ENCODE measurements at regions not wholly inside any gene's neighbourhood (a gene's known extent, or its start where the extent isn't known, plus 50 kb on each side); places are given as distances from the start of the nearest gene placed in this dataset.
"Not testable (repeated sequence)": the region's sequence is repeated elsewhere in the genome, so short reads cannot be mapped to it uniquely, and the experiment has no call there.

DNA sequence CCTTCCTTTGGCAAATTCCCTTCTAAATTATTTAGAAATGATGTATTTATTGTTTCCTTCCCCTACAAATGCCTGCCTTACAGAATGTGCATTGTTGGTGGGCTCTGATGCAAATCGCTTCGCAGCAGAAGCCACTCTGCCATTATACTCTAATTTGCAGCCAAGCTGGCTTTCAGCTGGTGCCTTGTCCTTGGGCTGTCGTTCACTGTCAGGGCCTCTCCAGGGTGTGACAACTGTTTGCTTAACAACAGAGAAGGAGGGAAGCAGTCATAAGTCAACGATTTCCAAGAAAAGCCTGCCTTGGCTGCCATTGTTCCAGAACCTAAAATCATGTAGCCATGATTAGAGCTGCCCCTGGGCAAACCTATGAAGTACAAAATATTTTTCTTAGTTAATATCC, 260.1 kb upstream of the RGMB start:
- H3K36me3 Mint-ChIP-seq, result no peaks in the 10 kb centered on the region
- no peaks in the 10 kb centered on the region for H3K9me3 Mint-ChIP-seq
- H3K4me1 Mint-ChIP-seq, result no peaks in the 10 kb centered on the region
- no peak overlapping the region for H3K4me3 Mint-ChIP-seq
- peaks cover 1% of the 10 kb centered on the region for H3K27me3 Mint-ChIP-seq
- H3K27ac Mint-ChIP-seq, result no peak overlapping the region

DNA sequence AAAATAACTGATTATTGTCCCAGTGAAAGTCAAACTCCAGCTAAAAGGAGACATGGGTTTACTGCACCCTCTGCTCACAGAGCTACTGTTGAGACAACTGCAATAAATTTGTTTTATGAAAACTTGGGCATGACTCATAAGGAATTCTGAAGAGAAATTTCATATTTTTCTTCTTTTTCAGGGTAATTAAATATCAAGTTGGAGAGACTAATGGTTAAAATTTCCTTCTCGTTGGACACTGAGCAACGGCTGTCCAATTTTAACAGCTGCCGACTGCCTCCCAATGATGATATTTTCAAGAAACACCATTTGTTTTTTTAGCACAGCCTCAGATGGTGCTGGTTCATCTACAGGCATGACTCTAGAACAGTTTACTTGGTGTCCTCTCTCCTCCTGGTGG, 259.2 kb upstream of the RGMB start:
- Mint-ChIP-seq H3K4me3 (no peak overlapping the region), H3K4me1 (no peaks in the 10 kb centered on the region), H3K9me3 (no peaks in the 10 kb centered on the region), H3K27ac (no peak overlapping the region), H3K36me3 (no peaks in the 10 kb centered on the region), H3K27me3 (peaks cover 1% of the 10 kb centered on the region)

DNA sequence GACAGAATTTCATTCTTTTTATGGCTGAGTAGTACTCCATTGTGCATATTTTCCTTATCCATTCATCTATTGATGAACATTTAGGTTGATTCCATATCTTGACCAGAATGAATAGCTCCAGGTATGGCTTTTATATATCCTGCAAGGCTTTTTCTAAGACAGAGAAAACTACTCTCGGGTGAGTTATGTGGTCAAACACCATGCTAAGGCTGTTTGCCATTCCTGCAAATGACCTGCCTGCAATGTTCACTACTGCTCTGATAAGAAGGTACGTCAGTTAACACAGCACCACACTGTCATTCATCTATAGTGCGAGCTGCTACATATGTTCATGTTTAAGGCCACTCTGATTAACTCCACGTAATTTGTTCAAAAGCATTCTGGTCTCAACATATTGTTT, 256.8 kb upstream of the RGMB start:
- no peak overlapping the region for H3K4me3 Mint-ChIP-seq
- H3K36me3 Mint-ChIP-seq, result no peaks in the 10 kb centered on the region
- H3K9me3 Mint-ChIP-seq, result no peaks in the 10 kb centered on the region
- H3K27ac Mint-ChIP-seq, result no peak overlapping the region
- H3K4me1 Mint-ChIP-seq, result no peaks in the 10 kb centered on the region
- H3K27me3 Mint-ChIP-seq, result peaks cover 5% of the 10 kb centered on the region

DNA sequence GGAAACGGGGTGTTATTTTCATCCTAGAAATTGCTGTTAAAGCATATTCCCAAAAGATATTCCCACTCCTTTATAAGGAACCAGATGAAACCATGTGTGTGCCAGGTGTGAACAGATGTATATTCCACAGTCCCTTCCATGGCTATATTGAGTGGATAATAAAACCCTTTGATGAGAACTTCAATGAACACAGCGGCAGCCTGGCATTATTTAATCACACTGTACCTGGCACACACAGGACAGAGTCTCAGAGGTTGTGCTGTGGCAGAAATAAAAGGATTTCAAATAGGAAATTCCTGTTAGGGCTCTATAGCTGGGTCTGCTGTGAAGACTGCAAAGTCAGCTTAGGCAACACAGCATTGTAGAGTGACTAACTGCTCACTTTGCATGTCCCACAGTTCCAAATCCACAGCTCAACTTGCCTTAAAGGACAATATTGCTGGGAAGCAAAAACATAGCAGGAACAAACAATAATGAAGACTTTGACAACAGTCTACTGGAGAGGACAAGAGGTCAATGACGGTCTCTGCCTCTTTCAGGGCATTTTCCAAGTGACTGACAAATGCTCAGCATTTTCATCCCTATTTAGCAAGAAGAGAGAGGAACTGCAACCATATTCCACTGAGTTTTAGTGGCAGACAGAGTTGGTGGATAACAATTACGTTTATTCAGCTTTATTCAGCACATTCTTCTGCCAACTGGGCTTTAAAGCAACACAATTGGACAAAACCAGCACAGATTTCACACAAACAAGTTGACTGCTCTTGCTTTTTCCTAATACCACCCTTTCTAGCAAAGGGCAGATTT, 255.7 kb upstream of the RGMB start:
- Mint-ChIP-seq H3K9me3 (no peaks in the 10 kb centered on the region), H3K27ac (no peak overlapping the region), H3K27me3 (peaks cover 5% of the 10 kb centered on the region), H3K4me3 (no peak overlapping the region), H3K4me1 (no peaks in the 10 kb centered on the region), H3K36me3 (no peaks in the 10 kb centered on the region)

DNA sequence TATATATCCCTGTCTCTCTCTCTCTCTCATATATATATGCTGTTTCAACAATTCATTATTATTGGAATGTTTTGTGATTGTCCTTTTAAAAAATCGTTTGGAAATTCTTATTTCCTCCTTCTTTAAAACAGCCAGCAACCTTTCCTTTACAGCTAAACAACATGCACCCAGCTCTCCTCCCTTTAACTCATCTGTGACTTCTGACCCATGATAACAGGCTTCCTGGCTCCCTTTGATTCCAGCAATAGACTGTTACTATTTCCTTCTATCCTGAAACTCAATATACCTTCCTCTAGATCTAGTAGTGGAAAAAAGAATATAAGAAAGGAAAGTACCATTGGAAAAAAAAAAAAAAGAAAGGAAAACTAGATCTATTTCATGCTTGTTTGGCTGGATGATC, 254.7 kb upstream of the RGMB start:
- H3K27ac Mint-ChIP-seq, result no peak overlapping the region
- peaks cover 10% of the 10 kb centered on the region for H3K27me3 Mint-ChIP-seq
- H3K36me3 Mint-ChIP-seq, result no peaks in the 10 kb centered on the region
- no peaks in the 10 kb centered on the region for H3K9me3 Mint-ChIP-seq
- no peaks in the 10 kb centered on the region for H3K4me1 Mint-ChIP-seq
- no peak overlapping the region for H3K4me3 Mint-ChIP-seq

DNA sequence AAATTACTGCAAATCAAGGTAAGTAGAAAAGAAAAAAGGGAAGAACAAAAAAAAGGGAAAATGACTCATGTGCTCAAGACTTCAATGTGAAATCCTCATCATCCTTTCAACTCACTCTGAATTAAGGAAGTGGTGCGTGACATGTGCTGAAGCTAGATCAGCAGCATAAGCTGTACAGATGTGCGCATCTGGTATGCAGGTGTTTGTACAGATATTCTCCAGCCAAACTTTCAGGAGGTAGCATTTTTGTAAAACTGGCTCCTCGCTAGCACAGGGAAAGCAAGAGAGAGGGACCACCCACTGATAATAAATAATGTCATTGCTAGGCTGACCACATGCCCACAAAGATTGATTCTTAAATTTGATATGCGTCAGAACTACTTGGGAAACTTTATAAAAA, 253.9 kb upstream of the RGMB start:
- Mint-ChIP-seq H3K36me3 (no peaks in the 10 kb centered on the region), H3K4me3 (no peak overlapping the region), H3K9me3 (no peaks in the 10 kb centered on the region), H3K27ac (no peak overlapping the region), H3K4me1 (no peaks in the 10 kb centered on the region), H3K27me3 (peaks cover 8% of the 10 kb centered on the region)

DNA sequence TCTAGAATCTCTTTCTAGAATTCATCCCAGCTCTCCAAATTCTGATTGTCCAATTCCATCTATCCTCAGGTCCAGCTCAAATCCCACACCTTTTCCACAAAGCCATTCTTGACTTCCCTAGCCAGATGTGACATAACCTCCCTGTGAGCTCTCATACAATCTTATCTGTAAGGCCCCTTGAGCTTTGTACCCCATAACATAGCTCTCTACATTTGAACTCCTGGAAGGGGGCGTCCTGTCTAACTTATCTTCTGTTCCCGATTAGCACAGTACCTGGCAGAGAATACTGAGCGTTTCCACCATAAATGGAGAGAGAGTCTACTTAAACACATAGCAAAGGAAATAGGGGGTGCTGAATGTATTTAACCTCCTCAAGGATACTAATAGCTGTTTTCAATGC, 251.6 kb upstream of the RGMB start:
- Mint-ChIP-seq H3K4me3 (no peak overlapping the region), H3K36me3 (no peaks in the 10 kb centered on the region), H3K27ac (no peak overlapping the region), H3K9me3 (no peaks in the 10 kb centered on the region), H3K27me3 (peaks cover 8% of the 10 kb centered on the region), H3K4me1 (no peaks in the 10 kb centered on the region)

DNA sequence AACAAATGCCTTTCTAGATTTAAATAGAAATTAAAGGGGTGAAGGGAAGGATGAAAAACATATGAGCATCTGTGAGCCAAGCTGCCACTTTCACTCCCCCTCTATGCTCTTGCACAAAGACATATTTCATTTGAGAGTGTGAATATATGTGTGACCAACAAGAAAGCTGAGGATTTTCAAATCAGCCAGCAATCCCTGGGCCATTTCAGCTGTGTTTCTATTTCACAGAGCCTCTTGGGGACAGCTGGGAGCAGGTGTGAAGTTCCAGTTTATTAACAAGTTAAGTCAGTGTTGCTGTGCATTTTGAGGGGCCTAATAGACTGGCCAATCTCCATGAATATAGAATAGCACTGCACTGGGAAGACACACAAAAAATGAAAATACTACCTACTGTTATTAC, 248.7 kb upstream of the RGMB start:
- Mint-ChIP-seq H3K4me3 (no peak overlapping the region), H3K27ac (no peak overlapping the region), H3K4me1 (no peaks in the 10 kb centered on the region), H3K9me3 (no peaks in the 10 kb centered on the region), H3K27me3 (peaks cover 7% of the 10 kb centered on the region), H3K36me3 (no peaks in the 10 kb centered on the region)

DNA sequence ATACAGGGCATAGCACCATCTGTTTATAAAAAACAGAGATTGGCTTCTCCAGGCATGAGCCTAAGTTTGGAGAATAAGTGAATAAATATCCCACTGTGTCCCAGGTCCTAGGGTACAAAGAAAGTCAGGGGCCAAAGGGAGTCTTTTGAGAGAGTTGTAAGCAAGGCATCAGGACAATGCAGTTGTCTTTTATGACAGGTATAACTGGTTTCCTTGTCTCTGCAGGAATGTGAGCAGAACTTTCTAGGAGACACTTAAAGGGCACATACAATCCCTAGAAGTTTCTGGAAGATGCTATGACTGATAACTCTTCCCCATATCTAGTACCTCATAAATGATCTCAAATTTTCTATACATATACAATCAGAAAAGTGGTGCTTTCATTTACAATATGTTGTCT, 245.6 kb upstream of the RGMB start:
- Mint-ChIP-seq H3K4me3 (no peak overlapping the region), H3K27ac (no peak overlapping the region), H3K9me3 (no peaks in the 10 kb centered on the region), H3K4me1 (no peaks in the 10 kb centered on the region), H3K36me3 (no peaks in the 10 kb centered on the region), H3K27me3 (peaks cover 5% of the 10 kb centered on the region)

DNA sequence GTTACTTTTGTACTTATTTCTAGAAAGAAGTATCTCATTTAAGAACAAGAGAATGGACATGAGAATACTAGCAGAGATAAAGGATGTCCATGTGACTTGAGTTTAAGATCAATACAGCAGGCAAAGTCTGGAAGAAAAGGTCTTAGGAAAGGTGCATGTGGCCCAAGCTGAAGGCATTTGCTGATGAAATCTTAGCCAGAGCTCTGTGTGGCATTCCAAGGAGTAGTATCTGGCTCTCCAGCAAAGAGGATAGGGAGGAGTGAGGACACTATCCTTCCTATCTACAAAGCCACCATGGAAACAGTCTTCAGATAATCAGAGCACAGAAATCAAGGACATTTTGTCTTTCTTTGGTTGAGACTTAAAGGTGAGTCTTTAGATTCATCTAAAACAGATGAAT, 244.1 kb upstream of the RGMB start:
- no peaks in the 10 kb centered on the region for H3K4me1 Mint-ChIP-seq
- H3K27me3 Mint-ChIP-seq, result no peaks in the 10 kb centered on the region
- H3K27ac Mint-ChIP-seq, result no peak overlapping the region
- H3K9me3 Mint-ChIP-seq, result no peaks in the 10 kb centered on the region
- no peaks in the 10 kb centered on the region for H3K36me3 Mint-ChIP-seq
- no peak overlapping the region for H3K4me3 Mint-ChIP-seq

DNA sequence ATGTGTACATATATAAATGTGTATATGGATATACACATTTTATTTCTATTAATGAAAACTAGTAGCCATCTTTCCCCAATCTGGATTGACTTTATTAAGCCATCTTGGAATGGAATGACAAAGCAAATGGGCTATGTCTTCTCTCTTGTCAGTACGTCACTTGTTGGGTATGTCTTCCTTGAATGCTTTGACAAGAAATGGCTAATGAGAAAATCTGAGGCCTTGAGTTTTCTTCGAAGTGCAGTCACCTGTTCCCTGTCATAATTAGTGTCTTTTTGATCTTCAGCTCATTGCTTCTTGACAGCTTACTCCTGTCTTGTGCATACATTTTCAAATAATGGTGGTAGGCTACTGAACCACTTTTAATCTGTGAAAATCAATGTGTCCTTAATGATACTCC, 243.2 kb upstream of the RGMB start:
- Mint-ChIP-seq H3K4me1 (no peaks in the 10 kb centered on the region), H3K27me3 (peaks cover 1% of the 10 kb centered on the region), H3K4me3 (no peak overlapping the region), H3K9me3 (no peaks in the 10 kb centered on the region), H3K27ac (no peak overlapping the region), H3K36me3 (no peaks in the 10 kb centered on the region)

DNA sequence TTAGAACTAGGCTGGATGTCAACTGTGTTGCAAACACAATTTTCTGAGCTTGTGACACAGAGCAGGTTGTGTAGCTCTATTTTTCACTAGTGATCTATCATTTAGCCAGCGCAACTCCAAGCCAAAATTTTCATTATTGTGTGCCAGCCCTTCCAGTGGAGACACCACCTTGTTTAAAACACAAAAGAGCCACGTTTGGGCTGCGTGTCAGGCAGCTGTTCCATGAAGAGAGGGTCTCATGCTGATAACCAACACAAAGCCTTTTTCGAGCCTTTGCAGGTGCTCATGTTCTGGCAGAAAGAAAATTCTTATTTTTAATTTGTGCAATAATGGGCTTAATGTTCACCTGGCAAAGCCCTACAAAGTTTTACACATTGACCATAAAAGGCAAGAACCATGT, 237.6 kb upstream of the RGMB start:
- Mint-ChIP-seq H3K4me1 (no peaks in the 10 kb centered on the region), H3K9me3 (peaks cover 3% of the 10 kb centered on the region), H3K27me3 (peaks cover 6% of the 10 kb centered on the region), H3K36me3 (no peaks in the 10 kb centered on the region), H3K27ac (no peak overlapping the region), H3K4me3 (no peak overlapping the region)

DNA sequence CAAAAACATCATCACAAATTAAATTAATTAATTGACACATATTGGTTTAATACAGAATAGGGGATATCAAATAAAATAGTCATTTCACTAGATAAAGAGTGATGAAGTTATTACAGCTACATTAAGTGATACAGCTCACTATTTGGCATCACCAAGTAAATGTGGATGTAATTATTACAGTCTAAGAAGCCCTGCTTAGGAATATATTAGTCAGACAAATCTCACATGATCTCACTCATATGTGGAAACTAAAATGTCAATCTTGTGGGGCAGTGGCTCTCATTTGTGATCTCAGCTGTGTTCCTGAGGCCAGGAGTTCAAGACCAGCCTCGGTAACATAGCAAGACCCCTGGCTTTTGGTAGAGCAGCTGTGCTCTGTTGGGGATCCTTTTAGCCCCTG, 233.4 kb upstream of the RGMB start:
- H3K27ac Mint-ChIP-seq, result no peak overlapping the region
- H3K4me3 Mint-ChIP-seq, result no peak overlapping the region
- no peaks in the 10 kb centered on the region for H3K4me1 Mint-ChIP-seq
- H3K36me3 Mint-ChIP-seq, result no peaks in the 10 kb centered on the region
- peaks cover 5% of the 10 kb centered on the region for H3K27me3 Mint-ChIP-seq
- peaks cover 5% of the 10 kb centered on the region for H3K9me3 Mint-ChIP-seq

DNA sequence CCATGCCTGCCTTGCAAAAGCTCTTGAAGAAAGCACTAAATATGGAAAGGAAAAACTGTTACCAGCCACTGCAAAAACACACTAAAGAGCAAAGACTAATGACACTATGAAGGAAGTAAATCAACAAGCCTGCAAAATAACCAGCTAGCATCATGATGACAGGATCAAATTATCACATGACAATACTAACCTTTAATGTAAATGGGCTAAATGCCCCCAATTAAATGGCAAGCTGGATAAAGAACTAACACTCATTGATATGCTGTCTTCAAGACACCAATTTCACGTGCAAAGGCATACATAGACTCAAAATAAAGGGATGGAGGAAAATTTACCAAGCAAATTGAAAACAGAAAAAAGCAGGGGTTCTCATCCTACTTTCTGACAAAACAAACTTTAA, 231.8 kb upstream of the RGMB start:
- Mint-ChIP-seq H3K9me3 (peaks cover 5% of the 10 kb centered on the region), H3K27me3 (peaks cover 4% of the 10 kb centered on the region), H3K4me1 (no peaks in the 10 kb centered on the region), H3K27ac (no peak overlapping the region), H3K36me3 (no peaks in the 10 kb centered on the region), H3K4me3 (no peak overlapping the region)

DNA sequence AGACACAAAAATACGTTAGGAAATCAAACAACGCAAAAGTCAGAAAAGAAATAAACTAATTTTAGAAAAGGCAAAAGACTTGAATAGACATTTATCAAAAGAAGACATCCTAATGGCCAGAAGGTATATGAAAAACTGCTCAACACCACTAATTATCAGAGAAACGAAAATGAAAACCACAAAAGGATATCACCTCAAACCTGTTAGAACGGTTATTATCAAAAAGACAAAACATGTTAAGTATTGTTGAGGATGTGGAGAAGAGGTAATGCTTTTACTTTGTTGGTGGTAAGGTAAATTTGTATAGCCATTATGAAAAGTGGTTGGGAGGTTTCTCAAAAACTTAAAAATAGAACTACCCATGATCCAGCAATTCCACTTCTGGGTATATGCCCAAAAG, 230.0 kb upstream of the RGMB start:
- H3K27ac Mint-ChIP-seq, result no peak overlapping the region
- H3K27me3 Mint-ChIP-seq, result no peaks in the 10 kb centered on the region
- H3K4me1 Mint-ChIP-seq, result no peaks in the 10 kb centered on the region
- no peak overlapping the region for H3K4me3 Mint-ChIP-seq
- peaks cover 5% of the 10 kb centered on the region for H3K9me3 Mint-ChIP-seq
- no peaks in the 10 kb centered on the region for H3K36me3 Mint-ChIP-seq

DNA sequence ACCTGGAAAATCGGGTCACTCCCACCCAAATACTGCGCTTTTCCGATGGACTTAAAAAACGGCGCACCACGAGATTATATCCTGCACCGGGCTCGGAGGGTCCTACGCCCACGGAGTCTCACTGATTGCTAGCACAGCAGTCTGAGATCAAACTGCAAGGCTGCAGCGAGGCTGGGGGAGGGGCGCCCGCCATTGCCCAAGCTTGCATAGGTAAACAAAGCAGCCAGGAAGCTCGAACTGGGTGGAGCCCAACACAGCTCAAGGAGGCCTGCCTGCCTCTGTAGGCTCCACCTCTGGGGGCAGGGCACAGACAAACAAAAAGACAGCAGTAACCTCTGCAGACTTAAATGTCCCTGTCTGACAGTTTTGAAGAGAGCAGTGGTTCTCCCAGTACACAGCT, 226.5 kb upstream of the RGMB start:
- not testable (repeated sequence) for H3K36me3 Mint-ChIP-seq, H3K27ac Mint-ChIP-seq, H3K27me3 Mint-ChIP-seq, H3K4me3 Mint-ChIP-seq, H3K4me1 Mint-ChIP-seq, H3K9me3 Mint-ChIP-seq

DNA sequence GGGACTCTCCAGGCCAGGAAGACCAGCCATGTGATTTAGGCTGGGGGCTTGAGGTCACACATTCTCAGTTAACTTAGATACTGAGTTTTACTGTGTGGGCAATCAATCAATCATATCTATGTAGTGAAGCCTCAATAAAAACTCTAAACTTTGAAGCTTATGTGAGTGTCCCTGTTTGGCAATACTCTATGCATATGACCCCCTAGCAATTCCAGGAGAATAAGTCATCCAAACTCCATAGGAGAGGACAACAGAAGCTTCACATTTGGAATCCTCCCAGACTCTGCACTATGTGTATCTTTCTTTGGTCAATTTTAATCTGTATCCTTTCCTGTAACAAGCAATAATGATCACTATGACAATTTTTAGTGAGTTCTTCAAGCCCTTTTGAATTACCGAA, 216.8 kb upstream of the RGMB start:
- Mint-ChIP-seq H3K36me3 (no peaks in the 10 kb centered on the region), H3K9me3 (no peaks in the 10 kb centered on the region), H3K27me3 (no peaks in the 10 kb centered on the region), H3K27ac (no peak overlapping the region), H3K4me3 (no peak overlapping the region), H3K4me1 (no peaks in the 10 kb centered on the region)
